Esophagus muscularis mucosa (tissue), 4 donors: ENCODE measurements at regions not wholly inside any gene's neighbourhood (a gene's known extent, or its start where the extent isn't known, plus 50 kb on each side); places are given as distances from the start of the nearest gene placed in this dataset.

Experiments used
- EP300 ChIP-seq: sonication (generic); formaldehyde crosslinking; IDR thresholded peaks from one replicate; pipeline ENCODE4 v1.6.1; 2017; ENCODE audit warnings: antibody characterized with exemption
- POLR2A ChIP-seq: fragments of 450-650 bp; IDR thresholded peaks from one replicate; pipeline ENCODE4 v1.6.1; 2017; ENCODE audit warnings: antibody characterized with exemption, moderate library complexity, mild to moderate bottlenecking, low read depth
- POLR2AphosphoS5 ChIP-seq, 2 donors: sonication (generic); formaldehyde crosslinking; IDR thresholded peaks; one replicate each; pipeline ENCODE4 v1.6.1; 2017; ENCODE audit warnings: antibody characterized with exemption in 2 of 2
- TF ChIP-seq, protein P1 (sequence below), 3 experiments: fragments of 200-600 bp in 2 of 3; fragments of 450-650 bp in 1 of 3; sonication (generic) in 2 of 3; IDR thresholded peaks; one replicate each; pipeline ENCODE4 v1.5.1; 2017 to 2019; ENCODE audit warnings: antibody characterized with exemption in 3 of 3, mild to moderate bottlenecking in 2 of 3, moderate library complexity in 1 of 3

DNA sequence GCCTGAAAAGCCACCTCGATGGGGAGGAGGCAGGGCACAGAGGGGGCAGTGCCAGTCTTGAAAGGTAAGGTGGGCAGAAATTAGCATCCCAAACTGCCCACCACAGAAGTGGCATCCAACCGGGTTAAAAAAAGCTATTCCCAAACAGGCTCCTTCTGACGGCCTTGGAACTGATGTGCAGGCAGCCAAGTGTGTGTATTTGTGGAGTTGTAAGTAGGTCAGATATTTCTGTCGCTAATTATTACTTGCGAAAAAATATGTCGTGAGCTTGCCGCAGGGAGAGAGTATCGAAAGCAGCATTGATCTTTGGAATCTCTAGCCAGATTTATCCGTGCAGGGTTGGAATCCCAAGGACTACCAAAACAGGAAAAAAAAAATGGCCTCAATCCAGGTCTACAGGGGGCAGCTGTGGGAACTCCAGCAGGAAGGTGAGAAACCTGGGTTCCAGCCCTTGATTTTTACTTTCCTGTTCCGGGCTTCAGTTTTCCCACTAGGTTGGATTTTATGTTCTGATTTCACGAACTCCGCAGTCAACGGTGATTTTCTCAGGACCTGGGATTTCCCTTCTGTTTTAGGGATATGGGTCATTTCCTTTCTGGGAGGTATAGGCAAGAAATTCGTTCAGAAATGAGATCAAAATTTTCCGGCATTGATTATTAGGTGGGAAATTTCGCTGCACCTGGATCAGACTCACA, 200.8 kb downstream of the RGS3 start:
- TF ChIP-seq, protein P1, sequence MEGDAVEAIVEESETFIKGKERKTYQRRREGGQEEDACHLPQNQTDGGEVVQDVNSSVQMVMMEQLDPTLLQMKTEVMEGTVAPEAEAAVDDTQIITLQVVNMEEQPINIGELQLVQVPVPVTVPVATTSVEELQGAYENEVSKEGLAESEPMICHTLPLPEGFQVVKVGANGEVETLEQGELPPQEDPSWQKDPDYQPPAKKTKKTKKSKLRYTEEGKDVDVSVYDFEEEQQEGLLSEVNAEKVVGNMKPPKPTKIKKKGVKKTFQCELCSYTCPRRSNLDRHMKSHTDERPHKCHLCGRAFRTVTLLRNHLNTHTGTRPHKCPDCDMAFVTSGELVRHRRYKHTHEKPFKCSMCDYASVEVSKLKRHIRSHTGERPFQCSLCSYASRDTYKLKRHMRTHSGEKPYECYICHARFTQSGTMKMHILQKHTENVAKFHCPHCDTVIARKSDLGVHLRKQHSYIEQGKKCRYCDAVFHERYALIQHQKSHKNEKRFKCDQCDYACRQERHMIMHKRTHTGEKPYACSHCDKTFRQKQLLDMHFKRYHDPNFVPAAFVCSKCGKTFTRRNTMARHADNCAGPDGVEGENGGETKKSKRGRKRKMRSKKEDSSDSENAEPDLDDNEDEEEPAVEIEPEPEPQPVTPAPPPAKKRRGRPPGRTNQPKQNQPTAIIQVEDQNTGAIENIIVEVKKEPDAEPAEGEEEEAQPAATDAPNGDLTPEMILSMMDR (IDR thresholded peaks at IDR 0.05): no peak
- TF ChIP-seq POLR2AphosphoS5 (IDR thresholded peaks at IDR 0.05) (no peak), POLR2A (no peak), EP300 (no peak)
